ENCODE measurements at regions not wholly inside any gene's neighbourhood (a gene's known extent, or its start where the extent isn't known, plus 50 kb on each side); places are given as distances from the start of the nearest gene placed in this dataset.
"Not testable (repeated sequence)": the region's sequence is repeated elsewhere in the genome, so short reads cannot be mapped to it uniquely, and the experiment has no call there.

- Mint-ChIP-seq H3K4me3 (no peak overlapping the region), H3K9me3 (peaks cover 8% of the 10 kb centered on the region), H3K4me1 (no peaks in the 10 kb centered on the region), H3K27me3 (ENCODE audit: low read depth) (no peaks in the 10 kb centered on the region), H3K36me3 (ENCODE audit: low read depth) (peaks cover 4% of the 10 kb centered on the region), H3K27ac (no peak overlapping the region)
- TF ChIP-seq, protein P1, sequence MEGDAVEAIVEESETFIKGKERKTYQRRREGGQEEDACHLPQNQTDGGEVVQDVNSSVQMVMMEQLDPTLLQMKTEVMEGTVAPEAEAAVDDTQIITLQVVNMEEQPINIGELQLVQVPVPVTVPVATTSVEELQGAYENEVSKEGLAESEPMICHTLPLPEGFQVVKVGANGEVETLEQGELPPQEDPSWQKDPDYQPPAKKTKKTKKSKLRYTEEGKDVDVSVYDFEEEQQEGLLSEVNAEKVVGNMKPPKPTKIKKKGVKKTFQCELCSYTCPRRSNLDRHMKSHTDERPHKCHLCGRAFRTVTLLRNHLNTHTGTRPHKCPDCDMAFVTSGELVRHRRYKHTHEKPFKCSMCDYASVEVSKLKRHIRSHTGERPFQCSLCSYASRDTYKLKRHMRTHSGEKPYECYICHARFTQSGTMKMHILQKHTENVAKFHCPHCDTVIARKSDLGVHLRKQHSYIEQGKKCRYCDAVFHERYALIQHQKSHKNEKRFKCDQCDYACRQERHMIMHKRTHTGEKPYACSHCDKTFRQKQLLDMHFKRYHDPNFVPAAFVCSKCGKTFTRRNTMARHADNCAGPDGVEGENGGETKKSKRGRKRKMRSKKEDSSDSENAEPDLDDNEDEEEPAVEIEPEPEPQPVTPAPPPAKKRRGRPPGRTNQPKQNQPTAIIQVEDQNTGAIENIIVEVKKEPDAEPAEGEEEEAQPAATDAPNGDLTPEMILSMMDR (IDR thresholded peaks at IDR 0.05; ENCODE audit: unreplicated experiment in 3 of 3): no peak
These were observed 83.1 kb upstream of the SPOPL start for GRCh38 chr2:138418453-138418852.

DNA sequence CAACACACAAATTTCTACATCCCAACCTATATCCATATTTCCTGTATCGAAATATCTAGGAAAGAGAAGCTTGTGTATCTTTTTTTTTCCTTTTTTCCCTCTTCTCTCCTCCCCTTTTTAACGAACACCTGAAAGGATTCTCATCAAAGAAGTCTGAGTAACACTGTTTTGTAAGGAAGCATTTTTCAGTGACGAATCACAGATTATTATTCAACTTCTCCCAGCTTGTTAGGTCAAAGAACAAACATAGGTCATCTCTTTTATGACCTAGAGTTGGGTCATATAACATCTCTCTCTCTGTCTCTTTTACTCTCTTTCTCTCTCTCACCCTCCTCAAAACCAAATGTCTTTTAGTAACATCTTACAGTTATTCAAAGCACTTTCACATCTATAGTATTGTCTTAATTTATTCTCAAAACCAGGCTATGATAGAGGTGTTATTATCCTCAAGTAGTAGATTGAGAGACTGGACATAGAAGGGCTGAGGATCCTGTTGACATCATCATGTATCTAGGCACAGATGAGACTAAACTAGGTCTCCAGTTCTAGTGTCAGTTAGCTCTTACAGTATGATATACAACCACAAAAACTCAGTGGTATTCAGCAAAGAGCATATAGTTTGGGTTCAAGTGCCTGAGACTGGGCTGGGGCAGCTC lies 80.1 kb upstream of the SPOPL start:
- no peak overlapping the region for H3K27ac Mint-ChIP-seq
- H3K4me1 Mint-ChIP-seq: no peaks in the 10 kb centered on the region
- TF ChIP-seq, protein P1 (IDR thresholded peaks at IDR 0.05; ENCODE audit: unreplicated experiment in 3 of 3): no peak
- no peaks in the 10 kb centered on the region for H3K36me3 Mint-ChIP-seq (ENCODE audit: low read depth)
- H3K27me3 Mint-ChIP-seq (ENCODE audit: low read depth): peaks cover 3% of the 10 kb centered on the region
- no peak overlapping the region for H3K4me3 Mint-ChIP-seq
- H3K9me3 Mint-ChIP-seq: peaks cover 14% of the 10 kb centered on the region

DNA sequence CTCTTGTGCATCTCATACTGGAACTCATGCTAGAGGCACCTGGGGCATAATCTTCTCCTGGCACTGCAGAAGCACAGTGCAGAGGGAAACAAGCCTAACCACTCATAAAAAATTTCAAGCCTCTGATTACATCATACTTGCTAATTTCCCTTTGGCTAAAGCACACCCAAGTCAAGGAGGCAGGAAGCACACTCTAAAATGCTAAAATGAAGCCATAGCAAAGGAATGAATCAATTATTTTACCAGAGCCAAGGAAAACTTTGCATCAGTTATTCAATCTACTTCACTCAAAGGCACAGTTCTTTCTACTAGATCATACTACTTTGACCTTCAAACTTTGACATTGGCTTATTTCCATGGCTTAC lies 79.6 kb upstream of the SPOPL start:
- H3K4me1 Mint-ChIP-seq: no peaks in the 10 kb centered on the region
- TF ChIP-seq, protein P1 (IDR thresholded peaks at IDR 0.05; ENCODE audit: unreplicated experiment in 3 of 3): no peak
- peaks cover 19% of the 10 kb centered on the region for H3K9me3 Mint-ChIP-seq
- H3K36me3 Mint-ChIP-seq (ENCODE audit: low read depth): no peaks in the 10 kb centered on the region
- H3K27ac Mint-ChIP-seq: no peak overlapping the region
- peaks cover 3% of the 10 kb centered on the region for H3K27me3 Mint-ChIP-seq (ENCODE audit: low read depth)
- no peak overlapping the region for H3K4me3 Mint-ChIP-seq

DNA sequence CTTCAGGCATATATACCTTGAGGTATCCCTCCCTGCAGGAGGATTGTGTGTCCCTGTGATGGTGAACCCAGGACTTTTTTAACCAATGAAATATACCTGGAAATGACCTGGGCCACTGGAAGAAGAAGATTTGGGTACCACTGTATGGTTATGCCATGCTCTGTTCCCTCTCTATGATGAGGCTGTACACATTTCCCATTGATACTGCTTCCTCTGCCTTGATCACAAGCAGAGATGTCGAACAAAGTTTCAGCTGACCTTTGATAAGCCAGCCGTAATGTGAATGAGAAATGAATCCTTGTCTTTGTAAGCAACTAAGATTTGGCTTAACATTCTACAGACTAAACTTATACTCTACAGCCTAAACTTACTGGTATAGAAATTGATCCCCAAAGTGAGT lies 78.4 kb upstream of the SPOPL start:
- Mint-ChIP-seq H3K27me3 (ENCODE audit: low read depth) (peaks cover 3% of the 10 kb centered on the region), H3K4me1 (no peaks in the 10 kb centered on the region), H3K9me3 (peaks cover 24% of the 10 kb centered on the region), H3K27ac (no peak overlapping the region), H3K4me3 (no peak overlapping the region), H3K36me3 (ENCODE audit: low read depth) (no peaks in the 10 kb centered on the region)
- TF ChIP-seq, protein P1 (IDR thresholded peaks at IDR 0.05; ENCODE audit: unreplicated experiment in 3 of 3): no peak

- peaks cover 3% of the 10 kb centered on the region for H3K27me3 Mint-ChIP-seq (ENCODE audit: low read depth)
- no peaks in the 10 kb centered on the region for H3K36me3 Mint-ChIP-seq (ENCODE audit: low read depth)
- no peak overlapping the region for H3K4me3 Mint-ChIP-seq
- TF ChIP-seq, protein P1 (IDR thresholded peaks at IDR 0.05; ENCODE audit: unreplicated experiment in 3 of 3): no peak
- no peak overlapping the region for H3K27ac Mint-ChIP-seq
- H3K9me3 Mint-ChIP-seq: peaks cover 24% of the 10 kb centered on the region
- no peaks in the 10 kb centered on the region for H3K4me1 Mint-ChIP-seq
These were observed 77.8 kb upstream of the SPOPL start for GRCh38 chr2:138423745-138424144.

GRCh38 chr2:138424436-138425140 lies 77.0 kb upstream of the SPOPL start:
- Mint-ChIP-seq H3K27ac (no peak overlapping the region), H3K4me1 (no peaks in the 10 kb centered on the region), H3K36me3 (ENCODE audit: low read depth) (no peaks in the 10 kb centered on the region), H3K9me3 (peaks cover 24% of the 10 kb centered on the region), H3K27me3 (ENCODE audit: low read depth) (peaks cover 3% of the 10 kb centered on the region), H3K4me3 (no peak overlapping the region)
- TF ChIP-seq, protein P1 (IDR thresholded peaks at IDR 0.05; ENCODE audit: unreplicated experiment in 3 of 3): no peak

- H3K9me3 Mint-ChIP-seq: peaks cover 24% of the 10 kb centered on the region
- not testable (repeated sequence) for H3K36me3 Mint-ChIP-seq (ENCODE audit: low read depth); H3K4me1 Mint-ChIP-seq; H3K27me3 Mint-ChIP-seq (ENCODE audit: low read depth); H3K27ac Mint-ChIP-seq; H3K4me3 Mint-ChIP-seq
These were observed 75.5 kb upstream of the SPOPL start for GRCh38 chr2:138426116-138426515.

Measured in nephron (organoid).